ENCODE measurements at regions not wholly inside any gene's neighbourhood (a gene's known extent, or its start where the extent isn't known, plus 50 kb on each side); places are given as distances from the start of the nearest gene placed in this dataset.

DNA sequence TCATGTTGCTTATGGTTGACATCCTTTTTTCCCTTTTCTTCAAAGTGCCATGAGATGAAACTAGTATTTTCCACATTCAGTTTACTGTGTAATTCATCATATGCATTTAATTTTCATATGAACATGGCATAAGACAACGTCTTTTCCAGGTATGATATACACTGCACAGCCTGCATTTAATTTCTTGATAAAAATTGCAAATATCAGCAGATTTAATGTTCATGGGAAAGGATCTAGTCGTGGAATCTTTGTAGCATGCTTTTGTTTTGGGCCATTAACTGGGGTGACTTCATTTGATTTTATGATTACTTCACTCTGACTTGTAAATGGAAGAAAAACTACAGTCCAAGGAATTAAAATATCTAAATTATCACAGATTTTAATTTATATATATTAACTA lies 837.3 kb downstream of the IPMK start:
- intact Hi-C loops (cut with DNase I), result no loop called here
- Histone ChIP-seq H3K36me3 (no peaks in the 10 kb centered on the region), H3K9me3 (no peaks in the 10 kb centered on the region), H3K27ac (no peak overlapping the region), H3K27me3 (no peaks in the 10 kb centered on the region), H3K4me1 (peaks cover 0 to 2% (median 0%) of the 10 kb centered on the region in 4 donors), H3K4me3 (no peak overlapping the region)
- DNase-seq (no peak), ATAC-seq (no peak)
- 27% methylated on average over 2 of the region's 2 CpGs for WGBS (ENCODE audit: insufficient coverage, low coverage, low lambda C conversion rate, missing lambda C conversion rate)
- no peak for TF ChIP-seq POLR2A (IDR thresholded peaks at IDR 0.05)
- TF ChIP-seq, protein P1, sequence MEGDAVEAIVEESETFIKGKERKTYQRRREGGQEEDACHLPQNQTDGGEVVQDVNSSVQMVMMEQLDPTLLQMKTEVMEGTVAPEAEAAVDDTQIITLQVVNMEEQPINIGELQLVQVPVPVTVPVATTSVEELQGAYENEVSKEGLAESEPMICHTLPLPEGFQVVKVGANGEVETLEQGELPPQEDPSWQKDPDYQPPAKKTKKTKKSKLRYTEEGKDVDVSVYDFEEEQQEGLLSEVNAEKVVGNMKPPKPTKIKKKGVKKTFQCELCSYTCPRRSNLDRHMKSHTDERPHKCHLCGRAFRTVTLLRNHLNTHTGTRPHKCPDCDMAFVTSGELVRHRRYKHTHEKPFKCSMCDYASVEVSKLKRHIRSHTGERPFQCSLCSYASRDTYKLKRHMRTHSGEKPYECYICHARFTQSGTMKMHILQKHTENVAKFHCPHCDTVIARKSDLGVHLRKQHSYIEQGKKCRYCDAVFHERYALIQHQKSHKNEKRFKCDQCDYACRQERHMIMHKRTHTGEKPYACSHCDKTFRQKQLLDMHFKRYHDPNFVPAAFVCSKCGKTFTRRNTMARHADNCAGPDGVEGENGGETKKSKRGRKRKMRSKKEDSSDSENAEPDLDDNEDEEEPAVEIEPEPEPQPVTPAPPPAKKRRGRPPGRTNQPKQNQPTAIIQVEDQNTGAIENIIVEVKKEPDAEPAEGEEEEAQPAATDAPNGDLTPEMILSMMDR (IDR thresholded peaks at IDR 0.05), result no peak

DNA sequence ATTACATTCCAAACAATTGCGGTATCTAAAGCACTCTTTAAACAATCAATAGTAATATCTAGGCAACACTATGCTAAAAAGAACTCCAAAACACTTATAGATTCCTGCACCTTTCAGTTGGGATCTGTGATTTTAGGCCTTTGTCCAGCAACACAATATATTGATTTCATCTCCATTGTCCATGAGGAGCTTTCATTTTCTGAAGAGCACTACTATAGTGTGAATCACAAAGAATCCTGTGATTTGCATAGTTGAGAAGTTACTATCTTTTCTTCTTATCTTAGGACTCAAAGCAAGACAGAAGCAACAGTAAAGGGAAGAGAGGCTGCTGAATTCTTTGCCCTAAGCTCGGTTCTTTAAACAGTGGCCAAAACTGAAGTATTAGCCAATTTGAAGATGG lies 846.8 kb downstream of the IPMK start:
- TF ChIP-seq, protein P1 (IDR thresholded peaks at IDR 0.05), result no peak
- TF ChIP-seq POLR2A (IDR thresholded peaks at IDR 0.05), result no peak
- 77% methylated on average over 2 of the region's 2 CpGs for WGBS (ENCODE audit: insufficient coverage, low coverage, low lambda C conversion rate, missing lambda C conversion rate)
- Histone ChIP-seq H3K4me3 (no peak overlapping the region), H3K9me3 (no peaks in the 10 kb centered on the region), H3K27me3 (no peaks in the 10 kb centered on the region), H3K4me1 (no peaks in the 10 kb centered on the region), H3K27ac (no peak overlapping the region), H3K36me3 (no peaks in the 10 kb centered on the region)
- intact Hi-C loops (cut with DNase I), result no loop called here
- no peak for ATAC-seq
- no peak for DNase-seq

DNA sequence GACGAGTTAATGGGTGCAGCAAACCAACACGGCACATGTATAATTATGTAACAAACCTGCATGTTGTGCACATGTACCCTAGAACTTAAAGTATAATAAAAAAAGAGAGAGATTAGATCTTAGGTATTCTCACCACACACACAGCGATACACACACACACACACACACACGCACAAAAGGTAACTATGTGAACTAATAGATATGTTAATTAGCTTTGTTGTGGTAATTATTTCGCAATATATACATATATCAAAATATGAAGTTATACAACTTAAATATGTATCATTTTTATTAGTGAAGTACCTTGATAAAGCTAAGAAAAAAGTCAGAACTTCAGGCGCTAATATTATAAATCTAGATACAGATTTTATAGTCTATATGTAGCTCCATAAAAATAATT lies 849.2 kb downstream of the IPMK start:
- Histone ChIP-seq H3K36me3 (no peaks in the 10 kb centered on the region), H3K27ac (no peak overlapping the region), H3K9me3 (no peaks in the 10 kb centered on the region), H3K27me3 (no peaks in the 10 kb centered on the region), H3K4me1 (no peaks in the 10 kb centered on the region), H3K4me3 (no peak overlapping the region)
- ATAC-seq (no peak), DNase-seq (no peak)
- TF ChIP-seq, protein P1 (IDR thresholded peaks at IDR 0.05), result no peak
- no peak for TF ChIP-seq POLR2A (IDR thresholded peaks at IDR 0.05)
- intact Hi-C loops (cut with DNase I), result no loop called here
- 69% methylated on average over 6 of the region's 6 CpGs for WGBS (ENCODE audit: insufficient coverage, low coverage, low lambda C conversion rate, missing lambda C conversion rate)

DNA sequence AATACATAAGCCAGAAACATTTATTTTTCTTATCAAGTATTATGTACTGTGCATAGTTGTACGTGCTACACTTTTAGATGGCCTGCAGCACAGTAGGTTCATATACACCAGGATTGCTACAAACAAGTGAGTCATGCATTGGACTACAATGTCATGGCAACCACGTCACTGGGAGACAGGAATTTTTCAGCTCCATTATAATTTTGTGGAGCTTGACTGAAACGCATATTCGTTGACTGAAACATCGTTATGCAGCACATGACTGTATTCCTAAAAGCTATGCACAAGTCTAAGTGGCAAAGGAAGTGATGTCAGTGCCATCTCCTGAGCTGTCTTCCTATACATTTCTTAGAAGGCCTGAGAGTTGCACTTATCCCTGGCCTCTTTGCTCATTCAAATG lies 871.8 kb downstream of the IPMK start:
- DNase-seq (no peak), ATAC-seq (no peak)
- intact Hi-C loops (cut with DNase I), result no loop called here

More for the DNA sequence above, 871.8 kb downstream of the IPMK start:
- 69% methylated on average over 5 of the region's 5 CpGs for WGBS (ENCODE audit: insufficient coverage, low coverage, low lambda C conversion rate, missing lambda C conversion rate)
- Histone ChIP-seq H3K27ac (no peak overlapping the region), H3K9me3 (no peaks in the 10 kb centered on the region), H3K4me3 (no peak overlapping the region), H3K4me1 (no peaks in the 10 kb centered on the region), H3K27me3 (no peaks in the 10 kb centered on the region), H3K36me3 (no peaks in the 10 kb centered on the region)
- TF ChIP-seq, protein P1 (IDR thresholded peaks at IDR 0.05), result no peak
- no peak for TF ChIP-seq POLR2A (IDR thresholded peaks at IDR 0.05)
